K562 (cell line): ENCODE measurements at regions not wholly inside any gene's neighbourhood (a gene's known extent, or its start where the extent isn't known, plus 50 kb on each side); places are given as distances from the start of the nearest gene placed in this dataset.

ENCODE experiments used
- ATAC-seq: fragments of 200-7000 bp; cut with Tn5 transposase; 3 replicates; pipeline ENCODE4 v1.9.1; 2020; ENCODE audit warnings: moderate library complexity
- BruUV-seq: library from RNA; stranded (reverse); fragments of 400-500 nt; replicated peaks from 2 replicates; lab custom pipeline; 2021; lab: Mats Ljungman, UMichigan
- CTCF ChIA-PET: fragments of 300-600 bp; formaldehyde crosslinking; extraction: SDS; loops from one replicate; lab custom pipeline; 2021; ENCODE audit warnings: low intra/inter-chr PET ratio; lab: Yijun Ruan, JAX
- POLR2A ChIA-PET: fragments of 300-600, 350-650 bp; sonication (Branson Sonifier 250); formaldehyde crosslinking; extraction: SDS; loops from one replicate; lab custom pipeline; 2021; ENCODE audit warnings: antibody characterized with exemption, inconsistent platforms; lab: Yijun Ruan, JAX
- DNase-seq, 4 experiments: peaks; one replicate each; pipeline versions ENCODE4 v3.0.0 to v3.0.0-alpha.2; 2011 to 2018; ENCODE audit warnings: low spot score in 3 of 4, mixed read lengths in 3 of 4; ENCODE audit errors: extremely low read depth in 1 of 4
- FAIRE-seq: peaks from 2 replicates; lab custom pipeline; 2011; peaks lifted over from hg19 to GRCh38; lab: Jason Lieb, UNC
- H2AFZ ChIP-seq: 2 replicates; pipeline ENCODE4 v1.6.0; 2011; ENCODE audit warnings: low read depth, low read length, control low read depth, inconsistent platforms
- H3K27ac ChIP-seq: fragments of 200-600 bp; 3 replicates; pipeline ENCODE4 v1.8.0; 2011; ENCODE audit warnings: low read depth, mild to moderate bottlenecking, control low read depth, inconsistent platforms, low read length, moderate library complexity, mixed read lengths; ENCODE audit errors: extremely low read depth
- H3K27me3 ChIP-seq, 2 experiments: fragments of 300-600 bp in 1 of 2; 2 replicates in 1 of 2; 3 replicates in 1 of 2; pipeline versions ENCODE4 v1.6.0 to v1.8.0; 2011; ENCODE audit warnings: inconsistent platforms in 2 of 2, low read length in 2 of 2, mild to moderate bottlenecking in 1 of 2, mixed read lengths in 1 of 2, moderate library complexity in 1 of 2; ENCODE audit not compliant: control insufficient read depth in 2 of 2, insufficient read depth in 2 of 2
- H3K36me3 ChIP-seq: fragments of 300-600 bp; 3 replicates; pipeline ENCODE4 v1.8.0; 2011; ENCODE audit warnings: mild to moderate bottlenecking, low read length, inconsistent platforms; ENCODE audit not compliant: control insufficient read depth, insufficient read depth
- H3K4me1 ChIP-seq, 2 experiments: fragments of 200-600 bp in 1 of 2; replicated peaks in 1 of 2; 2 replicates in 1 of 2; 3 replicates in 1 of 2; pipeline versions ENCODE4 v1.5.1 to v1.8.0; 2011; ENCODE audit warnings: inconsistent platforms in 2 of 2, low read length in 2 of 2, mild to moderate bottlenecking in 1 of 2, mixed read lengths in 1 of 2, moderate library complexity in 1 of 2; ENCODE audit not compliant: control insufficient read depth in 2 of 2, insufficient read depth in 2 of 2
- H3K4me2 ChIP-seq: 2 replicates; pipeline ENCODE4 v1.6.1; 2011; ENCODE audit warnings: low read length, control low read depth, inconsistent platforms, mixed read lengths; ENCODE audit not compliant: insufficient read depth
- H3K4me3 ChIP-seq: fragments of 200-600 bp; sonication (generic), shearing (Covaris generic); 2 replicates; pipeline ENCODE4 v1.5.1; 2016; ENCODE audit warnings: control low read depth, inconsistent platforms
- H3K79me2 ChIP-seq: fragments of 200-600 bp; 3 replicates; pipeline ENCODE4 v1.8.0; 2011; ENCODE audit warnings: low read length, inconsistent platforms; ENCODE audit not compliant: control insufficient read depth, insufficient read depth
- H3K9ac ChIP-seq, 2 experiments: 2 replicates each; pipeline versions ENCODE4 v1.6.0 to v1.6.1; 2011; ENCODE audit warnings: low read depth in 2 of 2, low read length in 2 of 2, control low read depth in 1 of 2, inconsistent platforms in 1 of 2, mild to moderate bottlenecking in 1 of 2, mixed read lengths in 1 of 2; ENCODE audit not compliant: insufficient read depth in 1 of 2
- H3K9me1 ChIP-seq: one replicate; pipeline ENCODE4 v1.6.0; 2011; ENCODE audit warnings: inconsistent platforms, mild to moderate bottlenecking, low read length, moderate library complexity; ENCODE audit not compliant: control insufficient read depth, insufficient read depth
- H3K9me3 ChIP-seq: replicated peaks from 2 replicates; pipeline ENCODE4 v1.5.1; 2011; ENCODE audit warnings: low read depth, low read length, inconsistent platforms; ENCODE audit not compliant: control insufficient read depth, insufficient read depth
- H4K20me1 ChIP-seq: replicated peaks from 2 replicates; pipeline ENCODE4 v1.6.1; 2011; ENCODE audit warnings: low read length, inconsistent platforms, mixed read lengths; ENCODE audit not compliant: control insufficient read depth, insufficient read depth
- C11orf30 ChIP-seq: fragments of 450-650 bp; IDR thresholded peaks from 2 replicates; pipeline ENCODE4 v1.6.1; 2016; ENCODE audit warnings: low read depth, mild to moderate bottlenecking
- CTBP1 ChIP-seq: fragments of 450-650 bp; IDR thresholded peaks from 2 replicates; pipeline ENCODE4 v1.6.1; 2016; ENCODE audit warnings: borderline replicate concordance
- CXXC5 ChIP-seq: fragments of 250-450 bp; sonication (Bioruptor Pico); IDR thresholded peaks from 2 replicates; pipeline ENCODE4 v1.8.0; 2022; ENCODE audit warnings: inconsistent platforms, mild to moderate bottlenecking, moderate library complexity
- GTF2F1 ChIP-seq: IDR thresholded peaks from 2 replicates; pipeline ENCODE4 v1.6.1; 2011; ENCODE audit warnings: low read depth, low read length, improper control_type of control experiment
- MAFF ChIP-seq: IDR thresholded peaks from 2 replicates; pipeline ENCODE4 v1.6.1; 2012; ENCODE audit warnings: low read length, improper control_type of control experiment
- MAFG ChIP-seq: fragments of 450-650 bp; conservative IDR thresholded peaks from 2 replicates; pipeline ENCODE4 v1.6.1; 2016; ENCODE audit warnings: missing genetic modification characterization, missing compliant biosample characterization
- MAFK ChIP-seq: IDR thresholded peaks from 2 replicates; pipeline ENCODE4 v1.6.1; 2011; ENCODE audit warnings: low read length, improper control_type of control experiment
- NCOA2 ChIP-seq, 2 experiments: fragments of 450-650 bp; IDR thresholded peaks; 2 replicates each; pipeline ENCODE4 v1.6.1; 2018; ENCODE audit warnings: mild to moderate bottlenecking in 2 of 2, moderate library complexity in 1 of 2; ENCODE audit not compliant: partially characterized antibody in 2 of 2
- NR2C1 ChIP-seq, 2 experiments: fragments of 450-650 bp; IDR thresholded peaks; 2 replicates each; pipeline ENCODE4 v1.6.1; 2017; ENCODE audit warnings: mild to moderate bottlenecking in 2 of 2, antibody characterized with exemption in 1 of 2, inconsistent platforms in 1 of 2, missing compliant biosample characterization in 1 of 2, missing genetic modification characterization in 1 of 2
- PHF21A ChIP-seq: fragments of 450-650 bp; IDR thresholded peaks from 2 replicates; pipeline ENCODE4 v1.6.1; 2017; ENCODE audit warnings: low read depth, borderline replicate concordance
- PML ChIP-seq: IDR thresholded peaks from 2 replicates; pipeline ENCODE4 v1.6.1; 2012; ENCODE audit warnings: low read length, inconsistent platforms
- RBFOX2 ChIP-seq: fragments of 200-400 bp; formaldehyde crosslinking; IDR thresholded peaks from 2 replicates; pipeline ENCODE4 v1.6.1; 2017; ENCODE audit warnings: low read depth, mild to moderate bottlenecking, low read length, moderate library complexity
- TAF1 ChIP-seq: IDR thresholded peaks from 2 replicates; pipeline ENCODE4 v1.6.1; 2011; ENCODE audit warnings: mild to moderate bottlenecking, low read length, moderate library complexity; ENCODE audit not compliant: insufficient read depth, control insufficient read depth, severe bottlenecking; ENCODE audit errors: extremely low read depth
- TCF7L2 ChIP-seq: fragments of 150-350 bp; IDR thresholded peaks from 2 replicates; pipeline ENCODE4 v1.6.1; 2016; ENCODE audit warnings: low read depth, mild to moderate bottlenecking, low read length, moderate library complexity
- TSC22D4 ChIP-seq: fragments of 450-650 bp; IDR thresholded peaks from 2 replicates; pipeline ENCODE4 v1.6.1; 2016; ENCODE audit warnings: missing genetic modification characterization, missing biosample characterization, control low read depth
- ZNF23 ChIP-seq: fragments of 250-450 bp; sonication (Bioruptor Pico); IDR thresholded peaks from 2 replicates; pipeline ENCODE4 v1.4.0; 2020; ENCODE audit warnings: mild to moderate bottlenecking
- ZNF316 ChIP-seq: fragments of 450-650 bp; IDR thresholded peaks from 2 replicates; pipeline ENCODE4 v1.6.1; 2016
- WGBS: fragments of 100-300 bp; shearing (Covaris generic); methylation state at CpG from one replicate; pipeline ENCODE4 v1.1.6; 2016; ENCODE audit warnings: low coverage, mixed read lengths; ENCODE audit not compliant: insufficient coverage; ENCODE audit errors: missing lambda C conversion rate; 5-methylcytosine and 5-hydroxymethylcytosine counted together
- in situ Hi-C: fragments of 300-500 bp; cut with MboI; formaldehyde crosslinking; loops from 4 replicates; pipeline ENCODE4 v1.15.0; 2018; ENCODE audit warnings: inconsistent platforms, mixed read lengths
- intact Hi-C: fragments of 100-400 bp; cut with micrococcal nuclease; formaldehyde crosslinking; loops from 2 replicates; pipeline ENCODE4 v1.14.2; 2022
- TF ChIP-seq, protein P1 (sequence below): sonication (generic); formaldehyde crosslinking; IDR thresholded peaks from 2 replicates; pipeline ENCODE4 v1.8.1; 2023; ENCODE audit warnings: mild to moderate bottlenecking, missing genetic modification reagents

- Histone ChIP-seq H3K27me3 (no peaks in the 10 kb centered on the region), H3K9me1 (no peaks in the 10 kb centered on the region), H2AFZ (no peak overlapping the region), H3K4me1 (no peaks in the 10 kb centered on the region), H3K9ac (no peak overlapping the region)
- intact Hi-C loops: no loop called here
- no TSS peak for BruUV-seq
- no peak for TF ChIP-seq TAF1
- no peak for TF ChIP-seq TCF7L2
- TF ChIP-seq, protein P1, sequence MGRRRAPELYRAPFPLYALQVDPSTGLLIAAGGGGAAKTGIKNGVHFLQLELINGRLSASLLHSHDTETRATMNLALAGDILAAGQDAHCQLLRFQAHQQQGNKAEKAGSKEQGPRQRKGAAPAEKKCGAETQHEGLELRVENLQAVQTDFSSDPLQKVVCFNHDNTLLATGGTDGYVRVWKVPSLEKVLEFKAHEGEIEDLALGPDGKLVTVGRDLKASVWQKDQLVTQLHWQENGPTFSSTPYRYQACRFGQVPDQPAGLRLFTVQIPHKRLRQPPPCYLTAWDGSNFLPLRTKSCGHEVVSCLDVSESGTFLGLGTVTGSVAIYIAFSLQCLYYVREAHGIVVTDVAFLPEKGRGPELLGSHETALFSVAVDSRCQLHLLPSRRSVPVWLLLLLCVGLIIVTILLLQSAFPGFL: no peak
- no peak for TF ChIP-seq RBFOX2
- TF ChIP-seq NR2C1 (IDR thresholded peaks at IDR 0.05): no peak
- no peak for TF ChIP-seq NR2C1 (tag; IDR thresholded peaks at IDR 0.05)
- peak; percentile 60 for TF ChIP-seq C11orf30
- TF ChIP-seq ZNF316: peak; percentile 84
- TF ChIP-seq MAFF: peak; percentile 84
- no peak for TF ChIP-seq CTBP1
- no peak for TF ChIP-seq GTF2F1
- no peak for TF ChIP-seq CXXC5 (CRISPR knock-in tag)
- no peak for TF ChIP-seq PHF21A
- TF ChIP-seq MAFK: peak; percentile 88
- no peak for TF ChIP-seq PML
- TF ChIP-seq NCOA2 (IDR thresholded peaks at IDR 0.05; ENCODE audit: partially characterized antibody in 2 of 2): no peak
- TF ChIP-seq TSC22D4 (tag): no peak
- TF ChIP-seq MAFG (tag): peak; percentile 68; the same call in 1 of the 2 replicates
- no peak for TF ChIP-seq ZNF23 (CRISPR knock-in tag)
- TF ChIP-seq, all 486 proteins: peak for 5
- Histone ChIP-seq H4K20me1 (no peaks in the 10 kb centered on the region), H3K4me2 (no peak overlapping the region), H3K79me2 (no peaks in the 10 kb centered on the region), H3K36me3 (no peaks in the 10 kb centered on the region), H3K27ac (no peak overlapping the region), H3K9me3 (no peaks in the 10 kb centered on the region), H3K4me3 (no peak overlapping the region)
- 2% methylated on average over 3 of the region's 3 CpGs for WGBS
- in situ Hi-C loops: no loop called here
- DNase-seq: no peak
- CTCF ChIA-PET: no interaction called here
- ATAC-seq: no peak
- POLR2A ChIA-PET: no interaction called here
- FAIRE-seq: no peak
Observed at GRCh38 chr6:91565207-91565606, 978.3 kb upstream of the MAP3K7 start.
